Colon (tissue), 2 donors: ENCODE measurements at regions not wholly inside any gene's neighbourhood (a gene's known extent, or its start where the extent isn't known, plus 50 kb on each side); places are given as distances from the start of the nearest gene placed in this dataset.

Experiments used
- FAIRE-seq: peaks from 2 replicates; lab custom pipeline; 2012; peaks lifted over from hg19 to GRCh38; lab: Jason Lieb, UNC
- donor health status: control.
- donor health status: control.

GRCh38 chr3:16114429-16114828 lies 60.1 kb upstream of the GALNT15 start:
- no peak for FAIRE-seq

- no peak for FAIRE-seq
These were observed 59.5 kb upstream of the GALNT15 start for GRCh38 chr3:16114930-16115329.

- no peak for FAIRE-seq
These were observed 56.1 kb upstream of the GALNT15 start for GRCh38 chr3:16118396-16118795.

GRCh38 chr3:16119887-16120286 lies 54.6 kb upstream of the GALNT15 start:
- no peak for FAIRE-seq

GRCh38 chr3:16121391-16121790 lies 53.1 kb upstream of the GALNT15 start:
- no peak for FAIRE-seq

- no peak for FAIRE-seq
These were observed 52.3 kb upstream of the GALNT15 start for GRCh38 chr3:16122155-16122554.

GRCh38 chr3:16122661-16123060 lies 51.8 kb upstream of the GALNT15 start:
- FAIRE-seq, result no peak

- no peak for FAIRE-seq
These were observed 49.8 kb upstream of the GALNT15 start for GRCh38 chr3:16124636-16125035.
